ENCODE measurements at regions not wholly inside any gene's neighbourhood (a gene's known extent, or its start where the extent isn't known, plus 50 kb on each side); places are given as distances from the start of the nearest gene placed in this dataset.

DNA sequence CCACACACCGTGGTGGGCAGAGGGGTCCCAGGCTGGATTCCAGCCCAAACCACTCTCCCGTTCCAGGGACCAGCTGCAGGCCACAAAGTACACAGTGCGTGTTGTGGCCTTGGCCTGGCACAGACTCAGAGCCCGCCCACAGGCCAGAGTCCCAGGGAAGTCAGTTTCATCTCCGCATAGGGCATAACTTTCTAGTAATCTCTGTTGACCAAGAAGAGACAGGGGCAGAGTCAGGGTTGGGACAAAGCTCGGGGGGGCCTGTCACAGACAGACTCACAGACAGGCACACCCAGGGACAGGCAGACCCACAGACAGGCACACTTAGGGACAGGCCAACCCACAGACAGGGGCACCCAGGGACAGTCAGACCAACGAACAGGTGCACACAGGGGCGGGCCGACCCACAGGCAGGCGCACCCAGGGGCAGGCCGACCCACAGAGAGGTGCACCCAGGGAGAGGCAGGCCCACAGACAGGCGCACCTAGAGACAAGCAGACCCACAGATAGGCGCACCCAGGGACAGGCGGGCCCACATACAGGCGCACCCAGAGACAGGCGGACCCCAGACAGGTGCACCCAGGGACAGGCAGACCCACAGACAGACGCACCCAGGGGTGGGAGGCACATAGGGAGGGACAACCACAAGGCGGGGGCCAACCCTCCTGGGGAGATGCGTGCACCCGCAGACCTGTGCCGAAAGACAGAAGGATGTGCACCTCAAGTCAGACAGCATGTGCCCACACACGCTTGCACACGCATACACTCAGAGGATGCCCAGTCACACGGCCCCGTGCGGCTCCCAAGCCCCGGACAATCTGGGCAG is 323.3 kb upstream of the RTL1 start:
- peaks cover 0 to 4% (median 4%) of the 10 kb centered on the region in 3 donors for H3K4me1 Mint-ChIP-seq
- DNase-seq = no peak

DNA sequence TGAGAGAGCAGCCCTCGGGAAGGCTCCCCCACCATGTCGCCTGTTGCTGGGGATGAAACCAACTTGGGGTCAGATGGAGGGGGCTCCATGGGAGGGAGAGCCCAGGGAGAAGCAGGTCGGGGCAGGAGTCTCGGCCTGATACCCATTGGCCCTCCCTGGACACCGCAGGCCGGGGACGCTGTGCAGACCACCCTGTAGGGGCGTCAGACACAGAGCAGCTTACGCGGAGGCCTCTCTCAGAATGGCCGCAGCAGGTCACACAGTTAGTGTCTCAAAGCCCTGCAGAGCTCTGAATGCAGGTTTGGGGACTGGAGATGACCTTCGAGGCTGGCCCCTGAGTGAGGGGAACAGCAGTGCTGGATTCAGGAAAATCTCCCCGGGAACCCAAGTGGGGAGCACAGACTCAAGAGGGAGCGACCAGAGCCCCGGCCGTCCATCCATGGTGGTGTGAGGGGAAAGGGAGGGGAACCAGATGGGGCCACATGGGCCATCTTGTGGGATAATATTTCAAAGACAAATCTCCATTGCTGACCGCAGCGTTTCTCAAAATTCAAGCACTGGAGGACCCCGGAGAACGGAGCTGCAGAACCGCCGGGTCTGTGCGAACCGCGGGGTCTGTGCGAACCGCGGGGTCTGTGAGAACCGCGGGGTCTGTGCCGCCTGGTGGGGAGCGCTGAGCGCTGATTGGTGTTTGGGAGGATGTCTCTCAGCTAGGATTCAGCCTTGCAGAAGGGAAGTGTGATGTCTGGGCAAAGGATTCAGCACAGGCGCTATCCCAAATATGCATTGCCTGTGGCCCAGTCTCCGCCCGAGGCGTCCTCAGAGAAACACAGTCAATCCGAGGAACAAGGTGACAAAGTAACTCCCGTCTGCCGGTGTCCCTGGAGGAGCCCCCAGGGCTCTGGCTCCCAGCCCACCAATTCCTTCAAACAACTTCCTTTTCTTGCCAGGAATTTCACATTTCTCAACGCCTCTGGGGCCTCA is 324.4 kb upstream of the RTL1 start:
- Mint-ChIP-seq H3K4me3 (no peak overlapping the region), H3K27me3 (no peaks in the 10 kb centered on the region), H3K27ac (peak overlapping the region in 1 of 6 donors; percentile 56), H3K9me3 (no peaks in the 10 kb centered on the region), H3K4me1 (peaks cover 0 to 4% (median 4%) of the 10 kb centered on the region in 3 donors), H3K36me3 (no peaks in the 10 kb centered on the region)
- no peak for ATAC-seq (ENCODE audit: low read depth in 2 of 2)
- DNase-seq = no peak

More for the DNA sequence above, 323.3 kb upstream of the RTL1 start:
- Mint-ChIP-seq H3K27ac (no peak overlapping the region), H3K36me3 (no peaks in the 10 kb centered on the region), H3K4me3 (peak overlapping the region in 1 of 8 donors; percentile 60), H3K27me3 (no peaks in the 10 kb centered on the region), H3K9me3 (peaks cover 0 to 4% (median 0%) of the 10 kb centered on the region in 7 donors)
- no peak for ATAC-seq (ENCODE audit: low read depth in 2 of 2)

DNA sequence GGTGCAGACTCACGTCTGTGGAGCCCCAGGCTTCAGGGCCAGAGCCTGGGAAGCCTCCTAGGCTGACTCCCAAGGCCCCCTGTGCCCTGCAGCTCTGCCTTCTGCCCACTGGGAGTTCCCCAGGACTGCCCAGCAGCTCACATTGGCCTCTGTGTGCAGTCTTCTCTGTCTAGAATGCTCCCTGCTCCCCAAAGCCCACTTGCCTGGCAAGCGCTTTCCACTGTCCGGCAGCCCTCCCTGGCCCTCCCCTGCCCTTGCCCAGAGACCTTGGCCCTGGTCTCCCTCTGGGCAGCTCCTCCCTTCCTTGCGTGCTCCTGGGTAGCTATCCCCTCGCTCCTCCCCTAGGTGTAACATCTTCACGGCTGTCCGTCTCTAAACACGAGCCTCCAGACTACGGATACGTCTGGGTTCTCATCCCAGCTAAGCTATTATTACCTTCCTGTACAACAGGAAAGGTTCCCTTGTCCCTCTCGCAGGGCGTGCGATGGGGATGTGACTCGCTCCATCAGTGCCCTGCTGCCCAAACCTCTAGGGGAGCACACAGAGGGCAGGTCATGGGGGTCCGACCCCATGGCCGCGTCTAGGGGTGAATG is 325.5 kb upstream of the RTL1 start:
- no peak for ATAC-seq (ENCODE audit: low read depth in 2 of 2)
- Mint-ChIP-seq H3K4me3 (no peak overlapping the region), H3K27ac (no peak overlapping the region), H3K9me3 (no peaks in the 10 kb centered on the region), H3K27me3 (peaks cover 0 to 4% (median 0%) of the 10 kb centered on the region in 3 donors), H3K36me3 (no peaks in the 10 kb centered on the region), H3K4me1 (peaks cover 0 to 4% (median 4%) of the 10 kb centered on the region in 3 donors)
- no peak for DNase-seq

DNA sequence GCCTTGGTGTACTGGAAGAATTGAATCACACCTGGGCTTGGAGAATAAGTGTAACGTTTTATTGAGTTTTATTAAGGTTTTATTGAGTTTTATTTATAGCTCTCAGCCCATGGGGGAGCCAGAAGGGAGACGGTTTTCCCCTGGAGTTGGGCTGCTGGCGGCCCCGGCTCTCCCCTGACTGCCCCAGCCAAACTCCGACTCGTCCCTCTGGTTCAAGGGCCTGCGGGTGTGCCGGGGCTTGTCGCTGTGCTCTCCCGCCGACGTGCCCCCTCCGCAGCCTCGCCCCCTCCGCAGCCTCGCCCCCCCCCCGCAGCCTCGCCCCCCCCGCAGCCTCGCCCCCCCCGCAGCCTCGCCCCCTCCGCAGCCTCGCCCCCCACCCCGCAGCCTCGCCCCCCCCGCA is 326.1 kb upstream of the RTL1 start:
- Mint-ChIP-seq H3K27me3 (peaks cover 0 to 8% (median 4%) of the 10 kb centered on the region in 3 donors), H3K4me1 (peaks cover 2 to 4% (median 4%) of the 10 kb centered on the region in 3 donors), H3K27ac (no peak overlapping the region), H3K9me3 (no peaks in the 10 kb centered on the region), H3K4me3 (no peak overlapping the region), H3K36me3 (no peaks in the 10 kb centered on the region)
- ATAC-seq (ENCODE audit: low read depth in 2 of 2) (no peak), DNase-seq (no peak)

DNA sequence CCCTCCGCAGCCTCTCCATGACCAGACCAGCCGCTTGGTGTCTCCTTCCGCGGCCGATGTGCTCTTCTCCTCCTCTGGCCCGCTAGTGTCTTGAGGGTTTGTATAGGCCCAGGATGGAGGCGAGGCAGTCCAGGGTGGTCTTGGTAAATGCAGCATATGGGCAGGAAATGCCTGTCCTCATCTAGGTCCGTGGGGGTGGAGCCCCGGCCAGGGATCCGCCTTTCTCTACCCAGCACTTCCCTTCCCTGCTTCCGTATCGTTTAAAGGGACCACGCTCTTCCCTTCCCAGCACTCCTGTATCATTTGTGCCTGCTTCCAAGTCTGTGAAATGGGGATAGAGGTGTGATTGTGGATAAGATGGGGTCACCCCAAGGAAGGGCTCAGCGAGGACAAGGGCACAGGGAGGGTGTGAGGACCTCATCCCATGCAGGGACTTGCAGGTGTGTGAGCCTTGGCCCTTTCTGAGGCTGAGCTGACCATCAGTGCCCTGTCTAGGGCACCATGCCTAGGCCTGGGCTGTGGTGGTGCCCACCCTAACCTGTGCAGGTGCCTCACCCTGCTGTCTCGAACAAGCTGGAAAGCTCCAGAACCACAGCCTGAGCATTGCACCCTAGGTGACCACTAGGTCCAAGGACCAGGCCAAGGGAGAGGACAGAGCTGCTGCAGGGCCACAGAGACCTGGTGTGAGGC is 326.8 kb upstream of the RTL1 start:
- ATAC-seq (ENCODE audit: low read depth in 2 of 2) (no peak), DNase-seq (no peak)
- H3K4me1 Mint-ChIP-seq = peaks cover 2 to 4% (median 4%) of the 10 kb centered on the region in 3 donors
- no peak overlapping the region for H3K27ac Mint-ChIP-seq
- H3K9me3 Mint-ChIP-seq = no peaks in the 10 kb centered on the region
- no peaks in the 10 kb centered on the region for H3K36me3 Mint-ChIP-seq
- H3K27me3 Mint-ChIP-seq = peaks cover 0 to 15% (median 10%) of the 10 kb centered on the region in 3 donors
- peak overlapping the region in 2 of 8 donors; percentile 20 to 29 for H3K4me3 Mint-ChIP-seq

DNA sequence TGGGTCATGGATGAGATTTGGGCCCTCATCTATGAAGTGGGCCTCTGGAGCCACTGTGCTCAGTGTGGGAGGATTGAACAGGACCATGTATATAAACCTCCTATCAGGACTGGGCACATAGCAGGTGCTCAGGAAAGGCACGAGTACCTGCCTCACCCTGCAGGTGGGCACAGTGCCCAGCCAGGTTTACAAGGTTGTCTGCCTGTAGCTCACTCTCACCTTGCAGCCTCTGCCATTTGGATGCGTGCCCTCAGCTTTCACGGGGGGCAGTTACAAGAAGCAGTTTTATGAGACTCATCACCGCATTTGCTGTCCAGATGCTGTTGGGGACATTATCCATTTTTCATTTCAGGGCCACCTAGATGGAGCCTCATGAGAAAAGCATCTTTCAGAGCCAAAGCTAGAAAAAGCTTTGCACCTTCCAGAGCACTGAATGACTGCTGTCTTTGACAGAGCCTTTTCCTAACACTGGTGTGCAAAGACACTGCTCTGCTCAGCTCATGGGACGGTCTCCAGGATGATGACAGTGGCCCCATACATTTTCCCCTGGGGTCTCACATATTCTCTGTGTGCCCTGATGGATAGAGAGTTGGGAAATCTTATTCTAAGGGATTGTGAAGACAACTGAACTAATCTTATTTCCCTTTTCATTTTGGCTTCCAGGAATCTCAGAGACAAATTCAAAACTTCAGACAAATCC is 327.5 kb upstream of the RTL1 start:
- H3K27ac Mint-ChIP-seq = no peak overlapping the region
- H3K27me3 Mint-ChIP-seq = peaks cover 0 to 15% (median 10%) of the 10 kb centered on the region in 3 donors
- ATAC-seq (ENCODE audit: low read depth in 2 of 2) (no peak), DNase-seq (no peak)
- H3K36me3 Mint-ChIP-seq = no peaks in the 10 kb centered on the region
- peaks cover 2 to 4% (median 4%) of the 10 kb centered on the region in 3 donors for H3K4me1 Mint-ChIP-seq
- H3K9me3 Mint-ChIP-seq = no peaks in the 10 kb centered on the region
- peak overlapping the region in 1 of 8 donors; percentile 42 for H3K4me3 Mint-ChIP-seq

DNA sequence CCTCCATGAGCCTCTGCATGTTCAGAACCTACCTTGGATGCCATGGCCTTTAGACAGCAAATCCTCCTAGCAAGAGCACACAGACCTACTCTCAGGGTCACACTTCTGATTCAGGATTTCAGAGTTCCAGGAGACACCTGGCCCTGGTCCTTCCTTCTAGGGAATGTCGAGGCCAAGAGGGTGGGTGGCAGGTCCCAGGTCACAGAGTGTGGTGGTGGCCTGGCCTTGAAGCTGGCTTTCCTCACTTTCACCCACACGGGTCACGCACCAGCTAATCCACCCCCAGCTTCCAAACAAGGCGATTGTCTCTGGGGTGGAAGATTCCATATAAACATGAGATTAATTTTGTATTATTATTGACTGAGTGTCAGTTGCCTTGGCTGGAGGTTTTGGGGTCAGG is 328.3 kb upstream of the RTL1 start:
- DNase-seq (no peak), ATAC-seq (ENCODE audit: low read depth in 2 of 2) (no peak)
- H3K9me3 Mint-ChIP-seq = no peaks in the 10 kb centered on the region
- peaks cover under 1 to 4% (median 2%) of the 10 kb centered on the region in 3 donors for H3K4me1 Mint-ChIP-seq
- H3K27ac Mint-ChIP-seq = no peak overlapping the region
- H3K4me3 Mint-ChIP-seq = peak overlapping the region in 1 of 8 donors; percentile 3
- H3K27me3 Mint-ChIP-seq = peaks cover 0 to 15% (median 14%) of the 10 kb centered on the region in 3 donors
- H3K36me3 Mint-ChIP-seq = no peaks in the 10 kb centered on the region

DNA sequence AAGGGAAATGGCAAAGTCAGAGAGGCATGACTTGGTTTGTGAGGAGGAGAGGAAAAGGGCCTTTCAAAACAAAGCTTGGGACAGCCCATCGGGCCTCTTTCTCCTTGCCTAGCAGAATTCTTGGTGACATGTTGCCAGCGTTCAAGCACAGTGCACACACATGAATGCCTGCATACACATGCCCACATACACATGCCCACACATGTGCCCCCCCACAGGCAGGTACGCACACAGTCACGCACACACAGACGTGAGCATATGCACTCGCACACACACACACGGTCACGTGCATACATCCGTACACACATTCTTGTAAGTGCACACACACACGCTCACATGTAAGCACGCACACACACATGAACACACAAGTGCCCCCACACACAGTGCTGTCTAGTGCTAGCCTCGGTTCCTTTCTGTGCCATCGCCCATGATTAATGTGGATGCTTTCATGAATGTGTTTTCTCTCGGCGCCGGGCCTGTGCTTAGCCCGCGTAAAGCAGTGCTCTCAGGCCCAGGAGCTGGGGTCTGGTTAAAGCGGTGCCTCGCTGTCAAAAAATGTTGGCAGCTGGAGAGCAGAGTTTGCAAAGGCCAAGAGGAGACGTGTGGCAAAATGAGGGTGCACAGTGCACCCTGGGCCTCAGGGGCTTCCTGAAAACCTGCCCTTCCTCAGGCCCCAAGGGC is 328.8 kb upstream of the DIO3 start:
- peaks cover 0 to 4% (median 2%) of the 10 kb centered on the region in 3 donors for H3K4me1 Mint-ChIP-seq
- peaks cover 0 to 20% (median 15%) of the 10 kb centered on the region in 3 donors for H3K27me3 Mint-ChIP-seq
- no peak for ATAC-seq (ENCODE audit: low read depth in 2 of 2)
- DNase-seq = no peak
- H3K4me3 Mint-ChIP-seq = no peak overlapping the region
- H3K9me3 Mint-ChIP-seq = no peaks in the 10 kb centered on the region
- no peaks in the 10 kb centered on the region for H3K36me3 Mint-ChIP-seq
- no peak overlapping the region for H3K27ac Mint-ChIP-seq

DNA sequence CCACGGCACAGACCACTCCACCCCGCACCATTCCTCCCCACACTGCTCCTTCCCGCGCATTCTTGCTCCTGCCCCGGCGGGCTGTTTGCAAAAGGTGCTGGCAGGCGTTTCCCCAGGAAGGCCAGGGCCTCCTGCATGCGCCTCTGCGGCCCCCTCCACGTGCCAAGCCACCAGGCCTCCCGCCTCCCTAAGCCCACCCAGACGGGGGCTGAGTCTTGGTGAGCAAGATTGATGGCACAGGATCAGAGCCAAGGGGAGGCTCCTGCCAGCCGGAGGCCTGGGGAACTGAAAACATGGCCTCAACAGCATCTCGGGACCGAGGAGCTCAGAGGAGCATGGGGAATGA is 328.3 kb upstream of the DIO3 start:
- H3K4me3 Mint-ChIP-seq = no peak overlapping the region
- H3K9me3 Mint-ChIP-seq = no peaks in the 10 kb centered on the region
- ATAC-seq (ENCODE audit: low read depth in 2 of 2) = no peak
- peaks cover 0 to 4% (median 2%) of the 10 kb centered on the region in 3 donors for H3K4me1 Mint-ChIP-seq
- H3K27me3 Mint-ChIP-seq = peaks cover 0 to 20% (median 15%) of the 10 kb centered on the region in 3 donors
- no peaks in the 10 kb centered on the region for H3K36me3 Mint-ChIP-seq
- no peak overlapping the region for H3K27ac Mint-ChIP-seq
- no peak for DNase-seq

DNA sequence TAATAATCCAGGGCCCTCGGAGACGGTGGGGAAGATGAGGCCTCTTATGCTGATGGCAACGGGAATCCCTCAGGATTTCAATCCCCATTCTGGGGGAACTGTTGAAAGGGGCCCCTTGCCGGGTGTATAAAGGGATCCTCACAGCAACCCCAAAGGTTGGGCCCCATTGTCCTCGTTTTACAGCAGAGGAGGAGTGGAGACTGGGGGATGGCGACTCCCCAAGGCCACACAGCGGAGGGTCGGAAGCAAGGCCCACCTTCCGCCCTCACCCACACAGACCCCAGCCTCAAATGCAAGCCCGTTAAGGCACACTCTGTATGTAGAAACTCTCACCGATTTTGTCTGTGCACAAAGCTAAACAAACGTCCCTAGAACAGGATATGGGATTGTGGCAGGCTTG is 327.9 kb upstream of the DIO3 start:
- Mint-ChIP-seq H3K27ac (no peak overlapping the region), H3K4me3 (no peak overlapping the region), H3K27me3 (peaks cover 0 to 20% (median 15%) of the 10 kb centered on the region in 3 donors), H3K4me1 (peaks cover 0 to 4% (median 2%) of the 10 kb centered on the region in 3 donors), H3K36me3 (no peaks in the 10 kb centered on the region), H3K9me3 (no peaks in the 10 kb centered on the region)
- no peak for DNase-seq
- no peak for ATAC-seq (ENCODE audit: low read depth in 2 of 2)

DNA sequence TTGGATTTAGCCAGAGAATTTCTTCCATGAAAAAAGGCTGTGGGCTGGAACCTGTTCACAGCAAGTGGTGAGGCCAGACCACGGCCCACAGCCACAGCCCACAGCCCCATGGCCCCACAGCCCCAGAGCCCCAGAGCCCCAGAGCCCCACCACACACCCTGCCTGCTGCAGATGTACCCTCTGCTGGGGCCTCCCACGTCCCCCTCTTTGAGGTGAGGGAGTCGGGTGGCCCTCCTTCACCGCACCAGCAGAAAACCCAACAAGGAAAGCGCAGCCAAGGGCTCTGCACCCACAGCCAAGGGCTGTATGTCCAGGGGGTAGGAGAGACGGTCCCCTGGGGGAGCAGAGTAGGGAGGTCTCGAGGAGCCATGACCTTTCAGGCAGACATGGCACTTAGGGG is 327.5 kb upstream of the DIO3 start:
- peaks cover 0 to 4% (median 2%) of the 10 kb centered on the region in 3 donors for H3K4me1 Mint-ChIP-seq
- DNase-seq (no peak), ATAC-seq (ENCODE audit: low read depth in 2 of 2) (no peak)
- peaks cover 0 to 20% (median 15%) of the 10 kb centered on the region in 3 donors for H3K27me3 Mint-ChIP-seq
- no peaks in the 10 kb centered on the region for H3K36me3 Mint-ChIP-seq
- no peak overlapping the region for H3K27ac Mint-ChIP-seq
- no peak overlapping the region for H3K4me3 Mint-ChIP-seq
- H3K9me3 Mint-ChIP-seq = no peaks in the 10 kb centered on the region

Data from naive B cell (primary cell).